ENCODE measurements at regions not wholly inside any gene's neighbourhood (a gene's known extent, or its start where the extent isn't known, plus 50 kb on each side); places are given as distances from the start of the nearest gene placed in this dataset.

DNA sequence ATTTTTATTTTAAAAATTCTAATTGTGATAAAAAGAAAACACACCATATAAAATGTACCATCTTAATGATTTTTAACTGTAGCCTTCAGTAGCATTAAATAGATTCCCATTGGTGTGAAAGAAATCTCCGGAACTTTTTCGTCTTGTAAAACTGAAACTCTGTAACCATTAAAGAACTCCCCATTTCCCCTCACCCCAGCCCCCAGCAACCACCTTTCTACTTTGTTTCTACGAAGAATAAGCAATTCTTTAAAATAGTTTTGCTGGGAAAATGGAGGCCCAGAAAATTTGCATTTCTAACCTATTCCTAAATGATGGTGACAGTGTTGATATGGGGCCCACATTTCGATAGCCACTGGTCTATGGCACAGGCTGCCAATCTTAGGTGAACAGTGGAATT lies 305.4 kb upstream of the PFKP start:
- intact Hi-C loops (cut with DNase I, micrococcal nuclease) = no loop called here
- TF ChIP-seq, protein P1, sequence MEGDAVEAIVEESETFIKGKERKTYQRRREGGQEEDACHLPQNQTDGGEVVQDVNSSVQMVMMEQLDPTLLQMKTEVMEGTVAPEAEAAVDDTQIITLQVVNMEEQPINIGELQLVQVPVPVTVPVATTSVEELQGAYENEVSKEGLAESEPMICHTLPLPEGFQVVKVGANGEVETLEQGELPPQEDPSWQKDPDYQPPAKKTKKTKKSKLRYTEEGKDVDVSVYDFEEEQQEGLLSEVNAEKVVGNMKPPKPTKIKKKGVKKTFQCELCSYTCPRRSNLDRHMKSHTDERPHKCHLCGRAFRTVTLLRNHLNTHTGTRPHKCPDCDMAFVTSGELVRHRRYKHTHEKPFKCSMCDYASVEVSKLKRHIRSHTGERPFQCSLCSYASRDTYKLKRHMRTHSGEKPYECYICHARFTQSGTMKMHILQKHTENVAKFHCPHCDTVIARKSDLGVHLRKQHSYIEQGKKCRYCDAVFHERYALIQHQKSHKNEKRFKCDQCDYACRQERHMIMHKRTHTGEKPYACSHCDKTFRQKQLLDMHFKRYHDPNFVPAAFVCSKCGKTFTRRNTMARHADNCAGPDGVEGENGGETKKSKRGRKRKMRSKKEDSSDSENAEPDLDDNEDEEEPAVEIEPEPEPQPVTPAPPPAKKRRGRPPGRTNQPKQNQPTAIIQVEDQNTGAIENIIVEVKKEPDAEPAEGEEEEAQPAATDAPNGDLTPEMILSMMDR (IDR thresholded peaks at IDR 0.05) = no peak
- no peak overlapping the region for H3K4me3 ChIP-seq
- H3K9me3 ChIP-seq = peaks cover 6% of the 10 kb centered on the region
- no peak for ATAC-seq
- no peaks in the 10 kb centered on the region for H3K4me1 ChIP-seq (ENCODE audit: low read depth)
- no peak for DNase-seq
- H3K36me3 ChIP-seq (ENCODE audit: low read depth) = no peaks in the 10 kb centered on the region

DNA sequence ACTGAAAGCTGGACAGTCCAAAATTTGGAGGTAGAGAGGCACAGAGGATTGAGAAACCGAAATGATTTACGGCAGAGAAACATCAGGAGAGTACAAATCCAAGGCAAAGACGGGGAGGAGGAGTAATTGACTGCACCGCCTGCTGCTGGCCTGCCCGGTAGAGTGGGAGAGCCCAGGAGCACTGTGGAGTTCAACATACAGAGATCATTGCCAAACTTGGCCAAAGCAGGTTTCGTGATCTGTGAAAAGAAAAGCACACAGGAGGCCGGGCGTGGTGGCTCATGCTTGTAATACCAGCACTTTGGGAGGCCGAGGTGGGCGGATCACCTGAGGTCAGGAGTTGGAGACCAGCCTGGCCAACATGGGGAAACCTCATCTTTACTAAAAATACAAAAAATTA lies 306.0 kb upstream of the PFKP start:
- H3K9me3 ChIP-seq = peaks cover 3% of the 10 kb centered on the region
- H3K36me3 ChIP-seq (ENCODE audit: low read depth) = no peaks in the 10 kb centered on the region
- intact Hi-C loops (cut with DNase I, micrococcal nuclease) = no loop called here
- H3K4me3 ChIP-seq = no peak overlapping the region
- no peak for DNase-seq
- TF ChIP-seq, protein P1 (IDR thresholded peaks at IDR 0.05) = no peak
- no peaks in the 10 kb centered on the region for H3K4me1 ChIP-seq (ENCODE audit: low read depth)
- no peak for ATAC-seq

DNA sequence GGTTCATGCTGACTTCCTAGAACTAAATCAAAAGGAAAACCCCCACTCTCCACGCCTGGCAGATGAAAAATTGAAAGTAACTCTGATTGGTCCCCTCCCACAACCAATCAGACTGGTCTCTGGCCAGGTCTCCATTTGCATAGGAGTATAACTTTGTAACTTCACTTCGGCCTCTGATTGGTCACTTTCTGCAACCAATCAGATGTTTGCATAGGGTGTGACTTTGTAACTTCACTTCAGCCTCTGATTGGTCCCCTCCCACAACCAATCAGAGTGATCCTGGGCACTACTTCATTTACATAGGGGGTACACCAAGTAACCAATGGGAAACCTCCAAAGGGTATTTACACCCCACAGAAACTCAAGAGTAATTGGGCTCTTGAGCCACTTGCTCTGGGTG lies 306.6 kb upstream of the PFKP start:
- DNase-seq (no peak), ATAC-seq (no peak)
- H3K36me3 ChIP-seq (ENCODE audit: low read depth) = no peaks in the 10 kb centered on the region
- TF ChIP-seq, protein P1 (IDR thresholded peaks at IDR 0.05) = no peak
- intact Hi-C loops (cut with DNase I, micrococcal nuclease) = no loop called here
- no peak overlapping the region for H3K4me3 ChIP-seq
- H3K4me1 ChIP-seq (ENCODE audit: low read depth) = no peaks in the 10 kb centered on the region
- peaks cover 3% of the 10 kb centered on the region for H3K9me3 ChIP-seq

DNA sequence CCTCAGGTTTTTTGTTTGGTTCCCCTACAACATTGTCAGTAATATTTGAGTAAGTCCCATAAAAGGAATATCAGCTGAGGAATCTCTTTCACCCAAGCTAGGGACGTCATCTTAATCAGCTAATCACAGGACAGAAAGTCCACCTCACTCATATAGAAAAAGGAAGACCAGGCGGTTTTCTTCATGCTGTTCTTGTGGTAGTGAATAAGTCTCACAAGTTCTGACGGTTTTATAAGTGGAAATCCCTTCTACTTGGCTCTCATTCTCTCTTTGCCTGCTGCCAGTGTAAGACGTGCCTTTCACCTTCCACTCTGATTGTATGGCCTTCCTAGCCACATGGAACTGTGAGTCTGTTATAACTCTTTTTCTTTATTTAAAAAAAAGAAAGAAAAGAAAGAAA lies 308.1 kb upstream of the PFKP start:
- TF ChIP-seq, protein P1 (IDR thresholded peaks at IDR 0.05) = no peak
- DNase-seq (no peak), ATAC-seq (no peak)
- Histone ChIP-seq H3K36me3 (ENCODE audit: low read depth) (no peaks in the 10 kb centered on the region), H3K9me3 (peaks cover 4% of the 10 kb centered on the region), H3K4me3 (no peak overlapping the region), H3K4me1 (ENCODE audit: low read depth) (no peaks in the 10 kb centered on the region)
- intact Hi-C loops (cut with DNase I, micrococcal nuclease) = no loop called here

DNA sequence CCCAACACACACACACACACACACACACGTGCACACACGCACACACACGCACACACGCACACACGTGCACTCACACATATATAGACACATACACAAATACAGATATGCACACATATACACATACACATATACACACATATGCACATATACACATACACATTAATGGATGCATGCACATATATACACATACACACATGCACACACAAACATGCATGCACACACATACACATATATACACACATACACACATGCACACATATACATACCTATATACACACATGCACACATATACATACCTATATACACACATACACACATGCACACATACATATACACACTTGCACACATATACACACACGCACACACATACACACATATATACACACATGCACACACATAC lies 312.4 kb upstream of the PFKP start:
- TF ChIP-seq, protein P1 (IDR thresholded peaks at IDR 0.05) = no peak
- DNase-seq (no peak), ATAC-seq (no peak)
- H3K4me1 ChIP-seq (ENCODE audit: low read depth) = no peaks in the 10 kb centered on the region
- peaks cover 7% of the 10 kb centered on the region for H3K9me3 ChIP-seq
- intact Hi-C loops (cut with DNase I, micrococcal nuclease) = no loop called here
- H3K4me3 ChIP-seq = no peak overlapping the region
- no peaks in the 10 kb centered on the region for H3K36me3 ChIP-seq (ENCODE audit: low read depth)

DNA sequence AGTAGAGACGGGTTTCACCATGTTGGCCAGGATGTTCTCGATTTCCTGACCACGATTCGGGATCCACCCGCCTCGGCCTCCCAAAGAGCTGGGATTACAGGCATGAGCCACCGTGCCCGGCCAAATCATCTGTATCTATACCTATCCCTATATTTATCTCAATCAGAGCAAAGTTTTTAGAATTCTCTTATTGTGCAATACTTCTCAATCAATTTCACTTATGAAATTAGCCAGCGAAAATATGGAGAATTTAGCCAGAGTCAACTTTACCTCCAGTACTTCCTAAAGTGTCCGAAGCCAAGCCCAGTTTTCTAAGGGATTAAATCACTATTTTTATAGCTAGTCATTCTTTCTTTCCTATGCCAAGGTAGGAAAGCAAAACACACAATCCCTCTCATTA lies 319.1 kb upstream of the PFKP start:
- ATAC-seq = no peak

More for the DNA sequence above, 319.1 kb upstream of the PFKP start:
- no peaks in the 10 kb centered on the region for H3K36me3 ChIP-seq (ENCODE audit: low read depth)
- intact Hi-C loops (cut with DNase I, micrococcal nuclease) = no loop called here
- no peak for DNase-seq
- TF ChIP-seq, protein P1 (IDR thresholded peaks at IDR 0.05) = no peak
- H3K9me3 ChIP-seq = peaks cover 3% of the 10 kb centered on the region
- no peaks in the 10 kb centered on the region for H3K4me1 ChIP-seq (ENCODE audit: low read depth)
- H3K4me3 ChIP-seq = no peak overlapping the region

Data from mucosa of descending colon (tissue), 3 donors.